ENCODE measurements at regions not wholly inside any gene's neighbourhood (a gene's known extent, or its start where the extent isn't known, plus 50 kb on each side); places are given as distances from the start of the nearest gene placed in this dataset.

DNA sequence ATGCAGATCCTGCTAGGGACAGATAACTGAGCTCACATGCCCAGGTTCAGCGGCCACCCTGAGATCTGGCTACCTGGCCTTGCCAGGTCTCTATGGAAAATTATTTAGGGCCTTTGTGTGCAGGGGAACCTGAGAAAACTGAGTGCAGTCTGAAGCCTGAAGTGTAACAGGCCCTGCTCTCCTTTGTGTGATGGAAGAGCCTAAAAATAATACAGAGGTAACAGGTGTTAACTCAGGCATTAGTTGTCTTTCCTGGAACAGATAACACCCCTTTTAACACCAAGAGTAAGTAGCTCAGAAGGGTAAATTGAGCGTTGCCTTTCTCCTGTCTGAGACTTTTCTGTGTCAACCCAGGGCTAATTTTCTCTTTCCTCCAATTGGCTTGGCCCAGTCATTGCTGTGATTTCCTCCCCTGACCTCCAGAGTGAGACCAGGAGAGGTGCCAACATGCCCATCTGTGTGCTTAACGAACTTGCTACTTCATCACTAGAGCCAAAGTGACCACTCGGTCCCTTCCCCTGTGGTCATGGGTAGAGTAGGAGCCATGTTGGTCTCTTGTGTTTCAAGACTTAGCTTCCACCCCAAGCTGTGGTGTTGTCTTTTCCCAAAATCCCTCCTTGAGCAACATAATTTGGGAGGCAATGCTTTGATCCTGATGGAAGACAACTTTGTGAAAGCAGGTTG is 304.4 kb upstream of the JAG1 start:
- Histone ChIP-seq H3K79me2 (ENCODE audit: low read length) (no peaks in the 10 kb centered on the region), H3K27me3 (replicated peaks; ENCODE audit: insufficient read depth, low read length) (no peaks in the 10 kb centered on the region), H3K36me3 (replicated peaks; ENCODE audit: insufficient read depth, low read length) (no peaks in the 10 kb centered on the region), H3K4me3 (ENCODE audit: low read length) (no peak overlapping the region), H3K9me3 (replicated peaks; ENCODE audit: insufficient read depth, low read length) (no peaks in the 10 kb centered on the region), H3K4me2 (ENCODE audit: low read depth, low read length) (no peak overlapping the region), H4K20me1 (ENCODE audit: insufficient read depth, low read length) (no peaks in the 10 kb centered on the region), H3F3A (ENCODE audit: insufficient read depth, low read length) (no peaks in the 10 kb centered on the region), H2AFZ (ENCODE audit: low read length) (no peak overlapping the region), H3K9me2 (replicated peaks; ENCODE audit: insufficient read depth, low read length) (no peaks in the 10 kb centered on the region), H3K9ac (ENCODE audit: low read length) (no peak overlapping the region), H3K27ac (ENCODE audit: low read length) (no peak overlapping the region), H3K4me1 (ENCODE audit: low read length) (no peaks in the 10 kb centered on the region)
- no peak for TF ChIP-seq EZH2phosphoT487 (IDR thresholded peaks at IDR 0.05; ENCODE audit: low read length)
- no peak for TF ChIP-seq CTCF (IDR thresholded peaks at IDR 0.05; ENCODE audit: low read length)
- no peak for TF ChIP-seq EZH2 (optimal IDR thresholded peaks at IDR 0.05; ENCODE audit: low read depth, low read length)
- no peak for DNase-seq

DNA sequence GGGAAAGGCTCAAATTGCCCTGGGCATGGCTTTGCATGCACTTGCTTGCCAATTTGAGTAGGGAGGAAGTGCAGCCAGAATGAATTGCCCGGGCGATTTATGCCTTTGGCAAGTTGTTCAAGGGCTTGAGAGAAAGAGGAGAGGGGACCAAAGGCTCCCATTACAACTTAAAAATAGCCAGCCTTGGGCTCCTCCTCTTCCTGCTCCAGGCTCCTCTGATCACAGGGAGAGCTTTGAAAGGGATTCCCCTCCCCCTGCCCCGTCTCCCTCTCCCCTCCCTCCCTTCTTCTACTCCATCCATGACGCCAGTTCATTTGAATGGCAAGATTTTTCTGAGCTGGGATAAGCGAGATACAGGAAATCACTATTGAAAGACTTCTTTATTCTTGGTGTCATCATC is 304.9 kb upstream of the JAG1 start:
- Histone ChIP-seq H3K9me3 (replicated peaks; ENCODE audit: insufficient read depth, low read length) (no peaks in the 10 kb centered on the region), H4K20me1 (ENCODE audit: insufficient read depth, low read length) (no peaks in the 10 kb centered on the region), H3K4me3 (ENCODE audit: low read length) (no peak overlapping the region), H3K36me3 (replicated peaks; ENCODE audit: insufficient read depth, low read length) (no peaks in the 10 kb centered on the region), H3K27me3 (replicated peaks; ENCODE audit: insufficient read depth, low read length) (no peaks in the 10 kb centered on the region), H3K9me2 (replicated peaks; ENCODE audit: insufficient read depth, low read length) (no peaks in the 10 kb centered on the region), H3K27ac (ENCODE audit: low read length) (no peak overlapping the region), H2AFZ (ENCODE audit: low read length) (no peak overlapping the region), H3F3A (ENCODE audit: insufficient read depth, low read length) (no peaks in the 10 kb centered on the region), H3K4me1 (ENCODE audit: low read length) (no peaks in the 10 kb centered on the region), H3K9ac (ENCODE audit: low read length) (no peak overlapping the region), H3K79me2 (ENCODE audit: low read length) (no peaks in the 10 kb centered on the region), H3K4me2 (ENCODE audit: low read depth, low read length) (no peak overlapping the region)
- no peak for TF ChIP-seq CTCF (IDR thresholded peaks at IDR 0.05; ENCODE audit: low read length)
- TF ChIP-seq EZH2phosphoT487 (IDR thresholded peaks at IDR 0.05; ENCODE audit: low read length) = no peak
- TF ChIP-seq EZH2 (optimal IDR thresholded peaks at IDR 0.05; ENCODE audit: low read depth, low read length) = no peak
- no peak for DNase-seq

- H3K9ac ChIP-seq (ENCODE audit: low read length) = no peak overlapping the region
- H3K4me2 ChIP-seq (ENCODE audit: low read depth, low read length) = no peak overlapping the region
- H3F3A ChIP-seq (ENCODE audit: insufficient read depth, low read length) = no peaks in the 10 kb centered on the region
- no peaks in the 10 kb centered on the region for H3K9me2 ChIP-seq (replicated peaks; ENCODE audit: insufficient read depth, low read length)
- no peaks in the 10 kb centered on the region for H3K79me2 ChIP-seq (ENCODE audit: low read length)
- no peak overlapping the region for H3K4me3 ChIP-seq (ENCODE audit: low read length)
- no peak overlapping the region for H2AFZ ChIP-seq (ENCODE audit: low read length)
- no peak for DNase-seq
- no peak overlapping the region for H3K27ac ChIP-seq (ENCODE audit: low read length)
- TF ChIP-seq EZH2 (optimal IDR thresholded peaks at IDR 0.05; ENCODE audit: low read depth, low read length) (no peak), EZH2phosphoT487 (IDR thresholded peaks at IDR 0.05; ENCODE audit: low read length) (no peak), CTCF (IDR thresholded peaks at IDR 0.05; ENCODE audit: low read length) (no peak)
- H3K36me3 ChIP-seq (replicated peaks; ENCODE audit: insufficient read depth, low read length) = no peaks in the 10 kb centered on the region
- H3K4me1 ChIP-seq (ENCODE audit: low read length) = no peaks in the 10 kb centered on the region
- H4K20me1 ChIP-seq (ENCODE audit: insufficient read depth, low read length) = no peaks in the 10 kb centered on the region
- no peaks in the 10 kb centered on the region for H3K9me3 ChIP-seq (replicated peaks; ENCODE audit: insufficient read depth, low read length)
- no peaks in the 10 kb centered on the region for H3K27me3 ChIP-seq (replicated peaks; ENCODE audit: insufficient read depth, low read length)
Measured at GRCh38 chr20:10982692-10983091, 308.9 kb upstream of the JAG1 start.
